ENCODE measurements at regions not wholly inside any gene's neighbourhood (a gene's known extent, or its start where the extent isn't known, plus 50 kb on each side); places are given as distances from the start of the nearest gene placed in this dataset.

GRCh38 chr5:13412040-13412595 lies 532.4 kb downstream of the DNAH5 start:
- no peak for TF ChIP-seq POLR2A (IDR thresholded peaks at IDR 0.05)
- no peak for TF ChIP-seq CTCF (IDR thresholded peaks at IDR 0.05)
- Histone ChIP-seq H3K4me3 (no peak overlapping the region), H3K9me3 (no peaks in the 10 kb centered on the region), H3K36me3 (no peaks in the 10 kb centered on the region), H3K4me1 (no peaks in the 10 kb centered on the region), H3K27ac (no peak overlapping the region), H3K27me3 (no peaks in the 10 kb centered on the region)
- no peak for DNase-seq

GRCh38 chr5:13408616-13409015 lies 535.9 kb downstream of the DNAH5 start:
- no peak for DNase-seq
- H3K27ac ChIP-seq = no peak overlapping the region
- no peaks in the 10 kb centered on the region for H3K36me3 ChIP-seq
- no peaks in the 10 kb centered on the region for H3K9me3 ChIP-seq
- no peaks in the 10 kb centered on the region for H3K4me1 ChIP-seq
- TF ChIP-seq CTCF (IDR thresholded peaks at IDR 0.05) (no peak), POLR2A (IDR thresholded peaks at IDR 0.05) (no peak)
- H3K27me3 ChIP-seq = no peaks in the 10 kb centered on the region
- no peak overlapping the region for H3K4me3 ChIP-seq

DNA sequence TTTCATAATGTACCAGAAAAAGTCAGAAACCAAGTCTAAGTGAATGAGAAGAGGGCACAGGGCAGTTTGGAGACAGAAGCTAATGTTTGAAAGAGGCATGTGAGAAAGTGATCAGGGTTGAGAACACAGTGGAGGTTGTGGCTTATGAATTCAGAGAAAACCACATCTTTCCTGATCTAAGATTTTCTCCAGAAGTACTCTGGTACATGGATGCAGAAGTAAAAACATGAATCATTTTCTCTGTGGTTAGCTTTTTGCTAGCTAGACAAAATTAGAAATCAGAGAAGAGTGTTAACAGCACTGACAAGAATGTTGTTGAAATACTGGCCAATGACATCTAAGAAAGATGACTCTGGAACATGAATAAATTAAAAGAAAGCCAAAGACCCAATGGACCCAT lies 541.1 kb downstream of the DNAH5 start:
- H3K36me3 ChIP-seq = no peaks in the 10 kb centered on the region
- DNase-seq = no peak

DNA sequence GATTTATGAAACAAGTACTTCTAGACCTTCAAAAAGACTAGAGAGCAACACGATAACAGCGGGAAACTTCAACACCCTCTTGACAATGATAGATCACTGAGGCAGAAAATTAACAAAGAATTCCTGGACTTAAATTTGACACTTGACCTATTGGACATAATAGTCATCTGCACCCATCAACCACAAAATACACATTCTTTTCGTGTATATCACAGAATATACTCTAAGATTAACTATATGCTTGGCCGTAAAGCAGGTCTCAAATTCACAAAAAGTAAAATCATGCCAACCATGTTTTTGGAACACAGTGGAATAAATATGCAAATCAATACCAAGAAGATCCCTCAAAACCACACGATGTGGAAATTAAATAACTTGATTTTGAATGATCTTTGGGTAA lies 559.4 kb downstream of the DNAH5 start:
- H3K27ac ChIP-seq = no peak overlapping the region
- peaks cover 0 to 6% (median 1%) of the 10 kb centered on the region in 4 donors for H3K9me3 ChIP-seq
- no peaks in the 10 kb centered on the region for H3K36me3 ChIP-seq
- H3K4me1 ChIP-seq = no peaks in the 10 kb centered on the region
- no peak overlapping the region for H3K4me3 ChIP-seq
- H3K27me3 ChIP-seq = no peaks in the 10 kb centered on the region
- TF ChIP-seq POLR2A (IDR thresholded peaks at IDR 0.05) (no peak), CTCF (IDR thresholded peaks at IDR 0.05) (no peak)
- no peak for DNase-seq

More for the DNA sequence above, 541.1 kb downstream of the DNAH5 start:
- H3K27ac ChIP-seq = no peak overlapping the region
- TF ChIP-seq POLR2A (IDR thresholded peaks at IDR 0.05) (no peak), CTCF (IDR thresholded peaks at IDR 0.05) (no peak)
- H3K4me1 ChIP-seq = no peaks in the 10 kb centered on the region
- H3K4me3 ChIP-seq = no peak overlapping the region
- H3K9me3 ChIP-seq = no peaks in the 10 kb centered on the region
- H3K27me3 ChIP-seq = no peaks in the 10 kb centered on the region

DNA sequence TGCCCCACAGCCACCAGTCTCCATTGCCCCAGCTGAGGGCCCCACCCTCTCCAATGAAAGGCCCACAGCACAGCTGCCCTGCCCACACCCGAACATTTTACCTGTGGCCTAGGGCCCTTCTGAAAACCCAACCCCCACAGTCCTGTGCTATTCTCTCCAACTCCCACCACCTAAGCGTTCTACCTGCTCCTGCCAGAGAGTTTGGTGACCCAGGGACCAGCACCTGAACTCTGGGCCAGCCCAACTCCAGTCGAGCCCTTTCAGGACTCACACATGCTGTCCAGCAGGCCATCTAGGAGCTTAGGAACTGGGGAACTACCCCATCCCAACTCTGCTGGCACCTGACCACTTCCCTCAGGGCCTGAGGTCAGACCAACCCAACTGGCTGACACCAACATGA lies 562.3 kb downstream of the DNAH5 start:
- no peak overlapping the region for H3K4me3 ChIP-seq
- H3K36me3 ChIP-seq = no peaks in the 10 kb centered on the region
- no peaks in the 10 kb centered on the region for H3K27me3 ChIP-seq
- TF ChIP-seq POLR2A (IDR thresholded peaks at IDR 0.05) (no peak), CTCF (IDR thresholded peaks at IDR 0.05) (no peak)
- no peaks in the 10 kb centered on the region for H3K4me1 ChIP-seq
- no peak overlapping the region for H3K27ac ChIP-seq
- DNase-seq = no peak
- H3K9me3 ChIP-seq = peaks cover 0 to 6% (median 0%) of the 10 kb centered on the region in 4 donors

- Histone ChIP-seq H3K27ac (no peak overlapping the region), H3K9me3 (peaks cover 0 to 6% (median 0%) of the 10 kb centered on the region in 4 donors), H3K36me3 (no peaks in the 10 kb centered on the region), H3K4me3 (no peak overlapping the region), H3K4me1 (no peaks in the 10 kb centered on the region), H3K27me3 (no peaks in the 10 kb centered on the region)
- DNase-seq = no peak
- TF ChIP-seq CTCF (IDR thresholded peaks at IDR 0.05) (no peak), POLR2A (IDR thresholded peaks at IDR 0.05) (no peak)
These were observed 566.4 kb downstream of the DNAH5 start for GRCh38 chr5:13378091-13378490.

Measured in Peyer's patch (tissue), 4 donors.